GM21786 (cell line): ENCODE measurements at regions not wholly inside any gene's neighbourhood (a gene's known extent, or its start where the extent isn't known, plus 50 kb on each side); places are given as distances from the start of the nearest gene placed in this dataset.

Experiments
- ATAC-seq: cut with Tn5 transposase; IDR thresholded peaks from one replicate; pipeline ENCODE4 v1.9.1; 2021; ENCODE audit not compliant: unreplicated experiment

DNA sequence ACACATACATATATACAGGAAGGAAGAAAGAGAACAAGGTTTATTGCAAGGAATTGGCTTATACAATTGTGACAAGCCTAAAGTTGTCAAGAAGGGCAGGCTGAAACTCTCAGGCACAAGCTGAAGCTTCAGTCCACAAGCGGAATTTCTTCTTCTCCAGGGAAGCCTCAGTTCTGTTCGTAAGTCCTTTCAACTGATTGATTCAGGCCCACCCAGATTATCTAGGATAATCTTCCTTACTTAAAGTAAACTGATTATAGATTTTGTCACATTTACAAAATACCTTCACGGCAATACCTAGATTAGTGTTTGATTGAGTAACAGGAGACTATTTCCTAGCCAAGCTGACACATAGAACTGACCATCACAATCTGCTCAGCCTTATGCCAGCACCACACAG, 81.5 kb upstream of the TMEM260 start:
- ATAC-seq: no peak

DNA sequence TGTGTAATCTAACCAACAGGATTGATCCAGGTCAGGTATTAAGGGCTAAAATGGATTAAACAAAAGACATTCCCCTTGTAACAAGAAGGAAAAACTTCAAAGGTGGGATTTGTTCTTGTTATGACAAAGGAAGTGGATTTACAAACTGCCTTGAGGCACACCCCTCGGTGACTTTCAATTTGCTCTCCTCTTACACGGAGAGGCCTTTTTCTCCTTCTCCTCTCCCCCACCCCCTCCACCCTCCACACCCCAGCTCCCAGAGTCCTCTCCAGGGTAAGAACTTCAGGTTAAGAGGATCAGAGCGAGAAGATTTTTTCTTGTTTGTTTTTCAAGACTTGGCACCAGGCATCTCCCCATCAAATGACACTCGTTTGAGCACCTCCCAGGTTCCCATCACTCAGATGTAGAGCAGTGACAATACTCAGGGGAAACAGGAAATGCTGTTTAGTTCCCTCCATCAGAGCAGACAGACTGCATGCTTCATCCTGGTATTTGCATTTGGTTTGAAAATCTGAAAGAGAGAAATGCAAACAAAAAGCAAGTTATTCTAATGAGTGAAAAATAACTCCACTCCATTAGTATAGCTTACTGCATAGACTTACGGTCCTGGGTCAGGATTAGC, 77.6 kb upstream of the TMEM260 start:
- no peak for ATAC-seq

DNA sequence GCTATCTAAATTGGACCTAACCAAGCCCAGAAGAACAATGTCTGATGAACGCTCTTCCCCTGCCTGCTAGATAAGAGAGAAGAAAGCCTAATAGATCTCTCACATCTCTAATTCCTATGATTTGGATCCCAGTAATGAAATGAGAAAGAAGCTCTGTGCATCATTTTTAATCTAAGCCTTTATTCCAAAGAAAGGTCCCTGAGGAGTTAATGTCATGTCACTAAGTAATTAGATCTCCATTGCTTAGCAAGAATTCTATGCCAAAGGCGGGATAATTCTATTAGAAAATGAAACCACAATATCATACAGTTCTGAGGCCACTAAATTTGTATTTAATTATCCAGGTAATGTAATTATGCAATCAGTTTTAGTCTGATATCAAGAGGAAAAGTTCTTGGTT, 74.2 kb upstream of the TMEM260 start:
- no peak for ATAC-seq

DNA sequence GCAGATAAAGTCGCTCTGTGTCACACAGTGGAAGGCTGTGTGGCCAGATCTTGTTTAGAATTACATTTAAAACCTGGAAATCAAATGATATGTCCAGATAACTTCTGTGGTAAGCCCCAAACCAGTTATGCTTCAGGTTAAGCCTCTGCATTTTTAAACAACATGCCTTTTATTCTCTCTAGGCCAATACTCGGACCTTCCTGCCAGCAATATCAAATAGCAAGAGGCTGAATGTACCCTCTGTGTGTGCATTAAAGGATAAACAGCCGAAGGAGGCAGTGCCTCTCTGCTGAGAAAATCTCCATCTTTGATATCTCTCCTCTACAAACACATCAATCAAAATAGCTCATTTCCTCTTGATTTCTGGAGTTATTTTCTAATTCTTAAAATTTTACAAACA, 67.1 kb upstream of the TMEM260 start:
- no peak for ATAC-seq

DNA sequence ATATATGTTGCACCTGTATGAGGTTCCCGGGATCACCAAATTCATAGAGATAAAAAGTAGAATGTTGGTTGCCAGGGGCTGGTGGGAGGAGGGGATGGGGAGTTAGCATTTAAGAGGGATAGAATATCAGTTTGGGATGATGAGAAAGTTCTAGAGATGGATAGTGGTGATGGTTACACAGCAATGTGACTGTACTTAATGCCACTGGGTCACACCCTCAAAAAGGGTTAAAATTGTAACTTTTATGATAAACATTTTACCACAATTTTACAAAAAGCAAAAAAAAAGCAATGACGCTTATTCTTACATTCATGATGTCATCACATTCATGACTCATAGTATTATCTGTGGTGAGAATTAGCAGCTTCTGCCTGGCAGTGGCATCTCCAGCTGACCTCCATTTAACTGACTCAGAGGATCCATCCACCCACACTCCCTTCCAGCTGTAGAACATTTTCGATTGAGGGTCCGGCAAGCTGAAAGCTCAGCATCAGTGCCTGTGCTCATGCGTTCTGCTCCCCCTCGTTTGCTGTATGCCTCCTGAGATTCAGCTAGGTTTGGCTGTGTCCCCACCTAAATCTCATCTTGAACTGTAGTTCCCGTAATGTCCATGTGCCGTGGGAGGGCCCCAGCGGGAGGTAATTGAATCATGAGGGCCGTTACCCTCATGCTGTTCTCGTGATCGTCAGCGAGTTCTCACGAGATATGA, 64.8 kb upstream of the TMEM260 start:
- ATAC-seq: no peak

DNA sequence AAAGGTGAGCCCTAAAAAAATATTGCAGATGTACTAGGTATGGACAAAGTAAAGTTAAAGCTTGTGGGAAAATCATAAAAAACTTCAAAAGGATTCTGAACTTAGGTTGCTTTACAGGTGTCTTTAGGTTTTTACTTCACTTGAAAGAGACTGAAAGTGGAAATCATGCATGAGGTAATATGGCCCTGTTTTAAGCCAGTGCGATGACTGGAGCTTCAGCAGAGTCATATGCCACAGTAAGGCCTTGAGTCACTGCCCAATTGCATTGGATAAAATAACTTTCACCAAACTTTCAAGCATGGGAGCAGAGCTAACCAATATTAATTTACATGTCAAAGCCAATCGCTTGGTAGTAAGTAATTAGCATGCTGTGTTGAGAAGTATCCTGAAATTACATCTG, 63.9 kb upstream of the TMEM260 start:
- ATAC-seq: no peak

DNA sequence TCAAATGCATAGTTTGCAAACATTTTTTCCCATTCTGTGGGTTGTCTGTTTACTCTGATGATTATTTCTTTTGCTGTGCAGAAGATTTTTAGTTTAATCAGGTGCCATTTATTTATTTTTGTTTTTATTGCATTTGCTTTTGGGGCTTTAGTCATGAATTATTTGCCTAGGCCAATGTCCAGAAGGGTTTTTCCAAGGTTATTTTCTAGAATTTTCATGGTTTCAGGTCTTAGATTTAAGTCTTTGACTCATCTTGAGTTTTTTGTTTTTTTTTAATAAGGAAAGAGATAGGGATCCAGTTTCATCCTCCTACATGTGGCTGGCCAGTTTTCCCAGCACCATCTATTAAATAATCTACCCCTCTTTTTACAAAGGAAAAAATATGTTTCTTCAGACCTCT, 57.2 kb upstream of the TMEM260 start:
- ATAC-seq: no peak

DNA sequence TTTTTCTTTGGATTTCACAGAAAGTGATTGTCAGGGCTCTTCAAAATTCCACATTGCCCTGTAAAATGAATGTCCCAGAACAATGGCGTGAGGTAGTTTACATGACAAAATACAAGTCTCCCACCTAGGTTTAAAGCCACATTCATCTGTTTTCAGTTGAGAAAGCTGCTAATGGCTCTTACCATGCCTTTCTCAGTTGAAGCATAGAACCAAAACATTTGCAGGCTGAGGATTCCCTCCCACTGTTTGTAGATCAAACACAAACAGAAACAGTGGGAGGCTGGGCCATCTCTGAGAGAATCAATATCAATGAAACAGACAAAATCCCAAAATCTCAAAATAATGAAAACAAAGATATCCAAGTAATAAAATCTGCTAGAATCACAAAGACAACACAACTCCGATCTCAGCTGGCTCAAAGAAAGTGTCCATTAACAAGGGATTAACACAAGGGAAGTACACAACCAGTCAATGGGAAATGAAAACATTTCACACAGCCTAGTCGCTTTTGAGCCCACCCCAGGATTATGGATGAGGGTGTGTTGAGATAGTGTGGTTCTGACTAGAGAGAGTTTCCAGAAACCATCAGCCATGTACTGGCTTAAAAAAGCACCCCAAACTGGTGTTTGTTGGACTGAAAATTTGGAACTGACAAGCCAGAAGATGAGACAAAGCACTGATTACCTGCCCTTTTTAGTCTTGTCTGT, 54.5 kb upstream of the TMEM260 start:
- no peak for ATAC-seq

DNA sequence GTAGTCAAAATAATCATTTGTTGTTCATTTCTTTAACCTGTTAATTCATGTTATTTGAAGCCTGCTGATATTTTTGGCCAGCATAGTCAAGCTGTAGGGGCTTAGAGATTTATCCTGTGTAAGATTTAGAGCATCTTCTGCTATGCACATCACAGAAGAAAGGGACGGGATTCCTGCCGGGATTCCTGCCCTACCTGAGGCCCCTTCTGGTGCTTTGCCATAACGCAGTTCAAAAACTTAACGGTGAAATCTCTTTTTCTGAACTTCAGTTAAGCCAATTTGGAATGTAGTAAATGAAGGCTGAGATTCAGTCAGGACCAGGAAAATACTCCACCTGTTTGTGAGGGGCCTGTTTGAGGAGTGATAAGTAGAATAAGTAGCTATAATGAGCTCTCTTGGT, 50.7 kb upstream of the TMEM260 start:
- no peak for ATAC-seq
